ENCODE measurements at regions not wholly inside any gene's neighbourhood (a gene's known extent, or its start where the extent isn't known, plus 50 kb on each side); places are given as distances from the start of the nearest gene placed in this dataset.

GRCh38 chr18:41630232-41630886 lies 324.7 kb upstream of the PIK3C3 start:
- TF ChIP-seq EP300 (IDR thresholded peaks at IDR 0.05; ENCODE audit: low read depth): no peak
- TF ChIP-seq, protein P1, sequence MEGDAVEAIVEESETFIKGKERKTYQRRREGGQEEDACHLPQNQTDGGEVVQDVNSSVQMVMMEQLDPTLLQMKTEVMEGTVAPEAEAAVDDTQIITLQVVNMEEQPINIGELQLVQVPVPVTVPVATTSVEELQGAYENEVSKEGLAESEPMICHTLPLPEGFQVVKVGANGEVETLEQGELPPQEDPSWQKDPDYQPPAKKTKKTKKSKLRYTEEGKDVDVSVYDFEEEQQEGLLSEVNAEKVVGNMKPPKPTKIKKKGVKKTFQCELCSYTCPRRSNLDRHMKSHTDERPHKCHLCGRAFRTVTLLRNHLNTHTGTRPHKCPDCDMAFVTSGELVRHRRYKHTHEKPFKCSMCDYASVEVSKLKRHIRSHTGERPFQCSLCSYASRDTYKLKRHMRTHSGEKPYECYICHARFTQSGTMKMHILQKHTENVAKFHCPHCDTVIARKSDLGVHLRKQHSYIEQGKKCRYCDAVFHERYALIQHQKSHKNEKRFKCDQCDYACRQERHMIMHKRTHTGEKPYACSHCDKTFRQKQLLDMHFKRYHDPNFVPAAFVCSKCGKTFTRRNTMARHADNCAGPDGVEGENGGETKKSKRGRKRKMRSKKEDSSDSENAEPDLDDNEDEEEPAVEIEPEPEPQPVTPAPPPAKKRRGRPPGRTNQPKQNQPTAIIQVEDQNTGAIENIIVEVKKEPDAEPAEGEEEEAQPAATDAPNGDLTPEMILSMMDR (IDR thresholded peaks at IDR 0.05): no peak
